Tibial nerve (tissue), 4 donors: ENCODE measurements at regions not wholly inside any gene's neighbourhood (a gene's known extent, or its start where the extent isn't known, plus 50 kb on each side); places are given as distances from the start of the nearest gene placed in this dataset.
"Not testable (repeated sequence)": the region's sequence is repeated elsewhere in the genome, so short reads cannot be mapped to it uniquely, and the experiment has no call there.

Experiments used
- DNase-seq, 2 donors: peaks; one replicate each; pipeline ENCODE4 v3.0.0-alpha.2; 2019; ENCODE audit warnings: low spot score in 2 of 2
- H3K27ac ChIP-seq, 4 donors: fragments of 200-600 bp; sonication (generic) in 3 of 4; one replicate each; pipeline ENCODE4 v1.5.1; 2017 to 2019; ENCODE audit warnings: mild to moderate bottlenecking in 1 of 4
- H3K27me3 ChIP-seq, 2 donors: fragments of 200-600 bp; sonication (generic) in 1 of 2; one replicate each; pipeline versions ENCODE4 v1.5.1 to v1.6.0; 2017 to 2019
- H3K36me3 ChIP-seq, 3 donors: fragments of 200-600 bp; sonication (generic); one replicate each; pipeline ENCODE4 v1.5.1; 2018 to 2019
- H3K4me1 ChIP-seq, 4 donors: fragments of 200-600 bp; sonication (generic) in 3 of 4; one replicate each; pipeline ENCODE4 v1.5.1; 2017 to 2019
- H3K4me3 ChIP-seq, 4 donors: fragments of 200-600 bp; sonication (generic) in 3 of 4; one replicate each; pipeline ENCODE4 v1.5.1; 2017 to 2019; ENCODE audit warnings: mild to moderate bottlenecking in 1 of 4, moderate library complexity in 1 of 4
- H3K9me3 ChIP-seq, 4 donors: fragments of 200-600 bp; sonication (generic) in 3 of 4; one replicate each; pipeline ENCODE4 v1.5.1; 2017 to 2019
- CTCF ChIP-seq, 5 experiments: fragments of 200-600 bp in 3 of 5; fragments of 450-650 bp in 2 of 5; sonication (generic) in 3 of 5; IDR thresholded peaks; one replicate each; pipeline ENCODE4 v1.5.1; 2016 to 2019; ENCODE audit warnings: antibody characterized with exemption in 5 of 5, mild to moderate bottlenecking in 3 of 5, moderate library complexity in 2 of 5
- EP300 ChIP-seq, 2 donors: sonication (generic); formaldehyde crosslinking; IDR thresholded peaks; one replicate each; pipeline ENCODE4 v1.6.1; 2017; ENCODE audit warnings: antibody characterized with exemption in 2 of 2, mild to moderate bottlenecking in 1 of 2
- POLR2A ChIP-seq, 2 donors: fragments of 450-650 bp; IDR thresholded peaks; one replicate each; pipeline ENCODE4 v1.6.1; 2017; ENCODE audit warnings: antibody characterized with exemption in 2 of 2, mild to moderate bottlenecking in 2 of 2, moderate library complexity in 2 of 2
- WGBS, 2 donors: methylation state at CpG; one replicate each; pipeline ENCODE4 v1.1.5; 2018; 5-methylcytosine and 5-hydroxymethylcytosine counted together

- Histone ChIP-seq H3K27me3 (no peaks in the 10 kb centered on the region), H3K36me3 (no peaks in the 10 kb centered on the region), H3K27ac (peak overlapping the region in 2 of 4 donors; percentile 69 to 83), H3K9me3 (no peaks in the 10 kb centered on the region), H3K4me1 (peaks cover 0 to 27% (median 4%) of the 10 kb centered on the region in 4 donors), H3K4me3 (no peak overlapping the region)
- 83 to 85% methylated on average over 6 of the region's 6 CpGs for WGBS, 2 donors
- DNase-seq = no peak
- TF ChIP-seq CTCF (IDR thresholded peaks at IDR 0.05) = no peak
- no peak for TF ChIP-seq EP300 (IDR thresholded peaks at IDR 0.05)
- no peak for TF ChIP-seq POLR2A (IDR thresholded peaks at IDR 0.05)
Observed at GRCh38 chr2:111670776-111671175, 213.2 kb downstream of the ANAPC1 start.

- Histone ChIP-seq H3K36me3 (no peaks in the 10 kb centered on the region), H3K4me1 (peaks cover 0 to 28% (median 4%) of the 10 kb centered on the region in 4 donors), H3K27me3 (no peaks in the 10 kb centered on the region), H3K9me3 (no peaks in the 10 kb centered on the region), H3K27ac (peak overlapping the region in 2 of 4 donors; percentile 69 to 83), H3K4me3 (no peak overlapping the region)
- TF ChIP-seq CTCF (IDR thresholded peaks at IDR 0.05) (no peak), POLR2A (IDR thresholded peaks at IDR 0.05) (no peak), EP300 (IDR thresholded peaks at IDR 0.05) (peak in 1 of 2 donors; percentile 79)
- WGBS, 2 donors = 55 to 57% methylated on average over 15 of the region's 15 CpGs
- DNase-seq = peak; percentile 35 to 67
Observed at GRCh38 chr2:111671426-111672150, 212.4 kb downstream of the ANAPC1 start.

GRCh38 chr2:111672641-111673040 is 211.4 kb downstream of the ANAPC1 start:
- H3K27ac ChIP-seq, DNase-seq, H3K36me3 ChIP-seq, H3K9me3 ChIP-seq, H3K27me3 ChIP-seq, H3K4me3 ChIP-seq: not testable (repeated sequence)
- WGBS, 2 donors = 96 to 97% methylated on average over 14 to 20 of the region's 27 CpGs
- H3K4me1 ChIP-seq = peaks cover 0 to 28% (median 4%) of the 10 kb centered on the region in 4 donors

- Histone ChIP-seq H3K27me3 (no peaks in the 10 kb centered on the region), H3K36me3 (no peaks in the 10 kb centered on the region), H3K4me1 (peaks cover 0 to 28% (median 4%) of the 10 kb centered on the region in 4 donors), H3K27ac (no peak overlapping the region), H3K4me3 (no peak overlapping the region), H3K9me3 (no peaks in the 10 kb centered on the region)
- DNase-seq = no peak
- TF ChIP-seq CTCF (IDR thresholded peaks at IDR 0.05) (no peak), EP300 (IDR thresholded peaks at IDR 0.05) (no peak), POLR2A (IDR thresholded peaks at IDR 0.05) (no peak)
- 35 to 37% methylated on average over 4 of the region's 4 CpGs for WGBS, 2 donors
Observed at GRCh38 chr2:111673526-111673925, 210.5 kb downstream of the ANAPC1 start.

- Histone ChIP-seq H3K4me3 (no peak overlapping the region), H3K9me3 (no peaks in the 10 kb centered on the region), H3K27me3 (no peaks in the 10 kb centered on the region), H3K36me3 (no peaks in the 10 kb centered on the region), H3K27ac (peak overlapping the region in 1 of 4 donors; percentile 4), H3K4me1 (peaks cover 0 to 26% (median 4%) of the 10 kb centered on the region in 4 donors)
- TF ChIP-seq EP300 (IDR thresholded peaks at IDR 0.05) (no peak), CTCF (IDR thresholded peaks at IDR 0.05) (no peak), POLR2A (IDR thresholded peaks at IDR 0.05) (no peak)
- DNase-seq = no peak
- WGBS, 2 donors = 73 to 78% methylated on average over 10 of the region's 10 CpGs
Observed at GRCh38 chr2:111675419-111676194, 208.4 kb downstream of the ANAPC1 start.
